Activated CD4-positive, alpha-beta T cell treated with anti-CD3 and anti-CD28 coated beads, Interleukin-10, Interleukin-2, amounts not matched to agents 100 ng/mL and 50 ng/mL, durations not matched to agents 16 hours and 8 hours (primary cell): ENCODE measurements at regions not wholly inside any gene's neighbourhood (a gene's known extent, or its start where the extent isn't known, plus 50 kb on each side); places are given as distances from the start of the nearest gene placed in this dataset.

Experiments
- DNase-seq: peaks from one replicate; pipeline ENCODE4 v3.0.0-alpha.2; 2020

DNA sequence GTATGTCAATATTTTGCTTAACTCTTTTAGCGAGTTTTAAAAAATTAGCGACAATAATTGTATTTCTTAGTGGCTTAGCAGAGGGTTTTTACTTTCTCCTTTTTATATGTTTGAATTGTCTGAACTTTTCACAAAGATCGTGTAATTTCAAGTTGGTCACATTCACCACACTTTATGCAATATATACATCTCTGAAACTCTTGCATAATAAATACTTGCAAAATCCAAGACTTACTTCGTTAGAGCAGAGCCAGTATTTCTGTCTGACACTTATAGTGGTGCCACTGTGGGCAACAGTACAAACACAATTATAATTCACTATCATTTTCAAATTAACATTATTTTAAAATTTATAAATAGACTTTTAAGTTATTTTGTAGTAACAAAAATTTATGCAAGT lies 62.0 kb downstream of the SUCNR1 start:
- DNase-seq: no peak

- DNase-seq: no peak
Observed at GRCh38 chr3:151940481-151940880, 67.0 kb downstream of the SUCNR1 start.

- no peak for DNase-seq
Observed at GRCh38 chr3:151943539-151943938, 70.1 kb downstream of the SUCNR1 start.

DNA sequence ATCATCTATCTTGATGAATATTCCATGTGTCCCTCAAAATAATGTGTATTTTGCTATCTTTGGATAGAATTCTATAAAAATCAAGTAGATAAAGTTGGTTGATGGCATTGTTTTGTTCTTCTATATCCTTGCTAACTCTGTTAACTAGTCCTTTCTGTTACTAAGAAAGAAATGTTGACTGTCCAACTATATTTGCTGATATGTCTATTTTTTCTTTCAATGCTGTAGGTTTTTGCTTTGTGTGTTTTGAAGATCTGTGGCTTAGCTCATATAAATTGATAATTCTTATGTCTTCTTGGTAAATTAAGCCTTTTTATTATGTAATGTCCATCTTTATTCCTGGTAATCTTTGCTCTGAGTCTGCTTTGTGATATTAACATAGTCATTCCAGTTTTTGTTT lies 70.9 kb downstream of the SUCNR1 start:
- DNase-seq: no peak

- DNase-seq: no peak
Observed at GRCh38 chr3:151946606-151947005, 73.2 kb downstream of the SUCNR1 start.

DNA sequence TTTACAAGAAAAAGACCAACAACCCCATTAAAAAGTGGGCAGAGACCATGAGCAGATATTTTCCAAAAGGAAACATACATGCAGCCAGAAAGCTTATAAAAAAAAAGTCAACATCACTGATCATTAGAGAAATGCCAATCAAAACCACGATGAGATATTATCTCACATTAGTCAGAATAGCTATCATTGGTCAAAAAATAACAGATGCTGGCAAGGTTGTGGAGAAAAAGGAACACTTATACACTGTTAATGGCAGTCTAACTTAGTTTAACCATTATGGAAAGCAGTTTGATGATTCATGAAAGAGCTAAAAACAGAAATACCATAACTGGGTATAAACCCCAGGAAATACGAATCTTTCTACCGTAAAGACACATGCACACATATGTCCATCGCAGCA lies 76.3 kb downstream of the SUCNR1 start:
- DNase-seq: no peak

DNA sequence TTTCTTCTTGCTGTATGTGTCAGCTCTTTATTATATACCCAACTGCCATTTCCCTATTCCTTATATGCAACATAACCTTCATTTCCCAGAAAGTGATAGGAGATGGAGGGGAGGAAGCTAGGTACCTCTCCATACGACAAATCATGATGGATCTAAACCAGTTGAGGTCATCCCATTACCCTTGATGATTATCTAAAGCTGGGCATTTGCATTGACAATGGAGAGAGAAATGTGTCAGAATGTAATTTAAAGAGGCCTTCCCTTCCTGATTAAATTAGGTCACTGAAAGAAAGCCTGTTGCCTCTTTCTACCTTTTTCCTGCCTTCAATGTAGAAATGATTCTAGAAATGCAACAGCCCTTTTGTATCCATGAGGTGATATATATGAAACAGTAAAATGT lies 81.9 kb downstream of the SUCNR1 start:
- DNase-seq: no peak

DNA sequence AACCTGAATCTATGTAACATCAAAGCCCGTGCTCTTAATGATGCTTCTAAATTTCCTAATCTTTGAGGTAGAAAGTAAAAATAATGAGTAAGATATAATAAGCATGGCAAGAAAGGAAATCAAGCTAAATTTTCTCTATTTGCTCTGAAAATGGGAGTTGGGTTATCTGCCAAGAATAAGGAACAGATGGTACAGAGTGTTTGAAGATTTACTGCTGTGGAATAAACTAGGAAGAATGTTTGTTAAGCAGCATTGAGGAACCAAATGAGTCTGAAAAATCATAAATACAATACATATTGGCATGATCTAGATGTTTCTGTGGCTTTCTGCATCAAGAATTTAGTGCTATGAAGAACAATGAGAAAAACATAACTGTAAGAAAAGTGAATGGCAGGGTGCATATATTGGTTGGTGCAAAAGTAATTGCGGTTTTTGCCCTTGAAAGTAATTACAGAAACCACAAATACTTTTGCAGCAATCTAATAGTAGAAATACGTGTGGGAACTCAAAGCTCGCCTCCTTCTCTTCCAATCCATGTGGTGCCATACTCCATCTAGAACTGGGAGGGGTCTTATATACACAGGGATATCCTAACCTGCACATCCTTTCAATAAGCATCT lies 87.6 kb downstream of the SUCNR1 start:
- no peak for DNase-seq

DNA sequence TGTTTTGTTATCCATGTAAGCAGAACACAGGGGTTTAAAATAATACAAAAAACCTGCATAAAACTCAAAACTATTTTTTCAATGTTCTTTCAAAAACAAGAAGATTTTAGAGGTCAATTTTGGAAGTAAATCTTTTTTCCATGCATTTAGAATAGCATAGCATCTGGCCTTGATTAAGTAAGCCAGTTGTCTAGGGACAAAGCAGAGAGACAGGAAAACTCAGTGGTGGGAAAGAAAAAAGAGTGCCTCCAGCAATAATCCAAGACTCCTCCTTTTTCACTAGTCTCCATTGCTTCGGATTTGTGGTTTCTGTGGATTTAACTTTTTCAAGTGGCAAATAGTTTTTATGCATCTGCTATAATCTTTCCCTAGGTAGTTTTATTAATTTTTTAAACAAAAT lies 88.9 kb downstream of the SUCNR1 start:
- DNase-seq: no peak

- no peak for DNase-seq
Observed at GRCh38 chr3:151962912-151963311, 89.5 kb downstream of the SUCNR1 start.

DNA sequence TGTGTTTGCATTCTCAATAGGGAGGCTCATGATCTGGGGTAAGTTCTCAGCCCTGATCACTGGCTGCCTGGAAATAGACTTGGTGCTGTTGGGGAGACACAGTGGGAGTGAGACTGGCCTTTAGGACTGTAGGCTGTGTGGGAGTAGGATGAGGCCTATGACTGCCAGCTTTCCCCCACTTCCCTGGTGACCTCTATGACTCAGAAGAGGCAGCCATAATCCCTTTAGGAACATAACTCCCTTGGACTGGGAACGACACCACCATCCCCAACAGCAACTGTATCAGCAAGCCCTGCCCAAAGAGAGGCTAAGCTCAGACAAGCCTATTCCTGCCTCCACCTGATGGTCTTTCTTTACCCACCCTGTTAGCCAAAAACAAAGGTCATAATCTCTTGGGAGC lies 91.3 kb downstream of the SUCNR1 start:
- DNase-seq: no peak

- no peak for DNase-seq
Observed at GRCh38 chr3:151969026-151969642, 95.7 kb downstream of the SUCNR1 start.

DNA sequence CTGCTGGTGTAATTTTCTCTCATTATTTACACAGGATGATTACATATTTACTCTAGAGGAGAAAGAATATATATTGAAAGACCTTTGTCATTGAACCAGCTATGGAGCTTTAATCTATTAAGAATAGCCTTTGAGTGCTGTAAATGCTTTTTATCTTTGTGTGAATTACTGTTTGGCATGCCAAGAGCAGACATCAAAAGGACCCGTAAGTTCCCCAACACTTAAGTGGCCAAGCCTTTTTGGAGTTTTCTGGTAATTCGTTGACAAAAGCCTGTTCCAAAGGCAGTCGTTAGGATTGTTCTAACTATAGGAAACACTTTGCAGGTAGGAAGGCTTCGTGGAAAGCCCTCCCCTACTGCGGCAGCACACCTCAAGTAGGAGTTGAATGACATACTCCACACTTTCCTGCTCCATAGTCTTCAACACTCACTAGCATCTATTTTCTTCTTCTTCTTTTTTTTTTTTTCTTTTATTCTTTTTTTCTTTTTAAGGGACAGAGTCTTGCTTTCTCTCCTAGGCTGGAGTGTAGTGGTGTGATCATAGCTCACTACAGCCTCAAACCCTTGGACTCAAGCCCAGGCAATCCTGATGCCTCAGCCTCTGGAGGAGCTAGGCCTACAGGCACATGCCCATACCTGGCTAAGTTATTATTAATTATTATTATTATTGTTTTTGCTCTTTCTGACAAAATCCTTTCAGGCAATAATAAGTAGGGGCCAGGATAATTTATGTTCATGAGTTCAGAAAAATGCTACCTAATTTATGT lies 98.6 kb downstream of the SUCNR1 start:
- no peak for DNase-seq

DNA sequence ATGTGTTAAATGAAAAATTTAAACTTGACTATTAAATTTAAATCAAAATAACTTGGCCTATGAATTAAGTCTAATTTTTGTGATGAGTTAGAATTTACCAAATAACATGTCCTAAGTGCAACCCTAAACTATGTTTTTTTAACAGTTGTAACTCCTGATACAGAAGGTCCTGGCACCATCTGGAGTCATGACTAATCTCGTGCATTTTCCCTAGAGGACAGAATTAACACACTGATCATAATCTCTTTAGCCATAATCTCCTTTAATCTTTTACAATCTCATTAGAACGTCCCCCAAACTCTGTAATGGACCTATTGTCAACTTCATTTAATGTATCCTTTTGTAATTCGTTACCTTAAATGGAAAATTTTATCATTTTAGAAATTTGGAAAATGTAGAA lies 100.6 kb downstream of the SUCNR1 start:
- no peak for DNase-seq

DNA sequence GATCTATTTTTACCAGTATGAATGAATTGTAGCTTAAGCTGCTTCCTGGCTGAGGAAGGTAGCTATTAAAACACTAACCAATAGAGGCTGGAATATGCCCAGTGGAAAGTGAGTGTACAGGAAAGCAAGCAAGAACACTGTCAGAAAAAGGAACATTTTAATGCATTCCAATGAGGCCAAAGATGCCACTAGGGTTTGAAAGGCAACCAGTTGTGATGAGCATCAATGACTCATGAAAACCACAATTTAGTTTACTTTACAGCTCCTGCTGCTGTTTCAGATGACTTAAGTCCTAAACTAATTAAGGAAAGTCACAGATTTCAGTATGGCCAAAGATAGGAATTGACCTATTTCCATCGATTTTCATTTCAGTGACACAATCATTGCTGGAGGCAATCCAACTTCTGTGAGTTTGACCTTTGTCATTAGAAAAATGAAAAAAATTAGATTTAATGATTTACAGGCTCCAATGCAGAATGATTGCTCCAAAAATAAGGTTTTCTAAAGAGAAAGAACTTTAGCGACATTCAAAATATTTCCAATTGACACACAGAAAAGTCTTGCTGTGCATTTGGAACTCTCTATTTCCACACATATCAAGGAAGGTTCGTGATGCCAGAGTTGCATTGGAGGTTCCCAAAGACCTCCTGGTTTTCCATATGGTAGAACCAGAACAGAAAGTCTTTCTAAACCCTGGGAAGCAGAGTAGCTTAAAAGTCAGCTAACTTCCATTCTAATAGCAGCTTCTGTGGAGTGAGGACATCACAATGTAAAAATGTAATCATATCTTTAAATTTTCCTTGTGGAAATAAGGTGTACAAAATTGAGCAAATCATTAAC lies 103.0 kb downstream of the SUCNR1 start:
- peak; percentile 7 for DNase-seq

DNA sequence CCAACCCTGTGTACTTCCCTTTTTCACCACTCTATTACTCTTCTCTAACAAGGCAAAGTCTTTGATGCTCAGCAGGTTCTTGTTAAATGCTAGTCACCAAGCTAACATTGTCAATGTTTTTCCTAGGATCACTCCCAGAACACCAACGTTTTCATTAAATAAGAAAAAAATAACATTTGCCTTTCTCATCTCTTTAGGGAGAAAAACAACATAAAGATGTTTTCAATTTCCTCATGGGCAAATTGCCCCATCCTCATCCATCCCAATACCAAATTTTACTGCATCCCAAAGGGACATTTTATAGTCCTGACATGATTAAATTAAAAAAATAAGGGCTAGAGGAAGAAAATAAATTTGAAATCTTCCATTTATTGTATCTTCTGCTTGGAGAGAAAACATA lies 106.5 kb downstream of the SUCNR1 start:
- no peak for DNase-seq

DNA sequence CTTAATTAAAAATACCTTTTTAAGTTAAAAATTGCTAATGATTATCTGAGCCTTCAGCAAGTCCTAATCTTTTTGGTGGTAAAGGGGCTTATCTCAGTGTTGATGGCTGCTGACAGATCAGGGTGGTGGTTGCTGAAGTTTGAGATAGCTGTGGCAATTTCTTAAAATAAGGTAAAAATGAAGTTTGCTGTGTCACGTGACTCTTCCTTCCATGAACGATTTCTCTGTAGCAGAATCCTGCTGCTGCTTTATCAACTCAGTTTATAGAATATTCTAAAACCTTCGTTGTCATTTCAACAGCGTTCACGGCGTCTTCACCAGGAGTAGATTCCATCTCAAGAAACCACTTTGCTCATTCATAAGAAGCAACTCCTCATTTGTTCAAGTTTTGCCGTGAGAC lies 110.1 kb downstream of the SUCNR1 start:
- no peak for DNase-seq

GRCh38 chr3:151985787-151986430 lies 112.5 kb downstream of the SUCNR1 start:
- no peak for DNase-seq

- DNase-seq: no peak
Observed at GRCh38 chr3:151987893-151988292, 114.5 kb downstream of the SUCNR1 start.

DNA sequence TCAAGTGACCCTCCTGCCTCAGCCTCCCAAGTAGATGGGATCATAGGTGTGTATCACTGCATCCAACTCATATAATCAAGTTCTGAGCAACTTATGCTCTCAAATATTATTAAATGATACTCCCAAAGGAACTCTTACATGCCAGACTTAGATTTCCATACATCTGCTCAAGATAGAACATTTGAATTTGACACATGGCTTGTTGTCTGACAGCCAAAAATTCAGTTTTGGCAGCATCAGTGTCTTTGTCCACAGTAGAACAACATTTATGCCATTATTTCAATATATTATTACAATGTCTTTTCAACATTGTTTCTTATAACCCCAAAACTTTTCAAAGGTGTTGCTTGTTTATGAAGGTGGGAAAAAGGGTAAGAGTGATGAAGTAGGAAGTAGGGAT lies 116.2 kb downstream of the SUCNR1 start:
- no peak for DNase-seq

DNA sequence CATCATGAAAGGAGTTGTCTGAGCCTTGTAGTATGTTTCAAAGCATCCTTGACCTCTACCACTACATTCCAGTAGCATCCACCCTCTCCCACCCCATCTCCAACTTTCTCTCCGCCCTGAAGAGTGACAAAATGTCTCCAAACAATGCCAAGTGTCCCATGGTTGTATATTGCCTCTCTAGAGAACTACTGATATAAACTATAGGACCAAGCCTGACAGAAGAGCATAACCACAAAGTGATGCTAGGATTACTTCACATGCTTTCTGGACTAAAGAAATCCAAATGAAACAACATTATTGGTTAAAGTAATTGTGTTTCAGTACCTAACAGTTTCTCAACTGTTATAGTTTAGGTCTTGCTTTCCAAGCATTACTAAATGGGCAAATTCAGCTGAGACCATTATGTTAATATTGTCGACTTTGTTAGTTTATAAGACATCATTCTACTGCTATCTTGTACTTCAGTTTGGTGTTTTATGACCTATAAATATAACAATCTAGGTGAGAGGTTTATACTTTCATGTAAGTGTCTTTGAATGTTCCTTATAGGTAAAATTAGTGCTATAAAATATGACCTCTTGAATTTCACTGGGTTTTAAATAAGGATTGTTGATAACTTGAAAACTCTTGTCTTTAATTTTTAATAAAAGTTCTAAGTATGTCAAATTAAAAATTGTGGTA lies 117.4 kb downstream of the SUCNR1 start:
- DNase-seq: no peak

- no peak for DNase-seq
Observed at GRCh38 chr3:151992326-151993041, 119.0 kb downstream of the SUCNR1 start.
